ENCODE measurements at regions not wholly inside any gene's neighbourhood (a gene's known extent, or its start where the extent isn't known, plus 50 kb on each side); places are given as distances from the start of the nearest gene placed in this dataset.

- TF ChIP-seq CTCF (IDR thresholded peaks at IDR 0.05; ENCODE audit: borderline replicate concordance, extremely low read depth, low read length, poor library complexity, severe bottlenecking) (no peak), EZH2 (IDR thresholded peaks at IDR 0.05; ENCODE audit: borderline replicate concordance, low read depth, low read length, severe bottlenecking) (no peak)
Measured at GRCh38 chr12:89919241-89919906, 210.7 kb upstream of the ATP2B1 start.
